ENCODE measurements at regions not wholly inside any gene's neighbourhood (a gene's known extent, or its start where the extent isn't known, plus 50 kb on each side); places are given as distances from the start of the nearest gene placed in this dataset.

DNA sequence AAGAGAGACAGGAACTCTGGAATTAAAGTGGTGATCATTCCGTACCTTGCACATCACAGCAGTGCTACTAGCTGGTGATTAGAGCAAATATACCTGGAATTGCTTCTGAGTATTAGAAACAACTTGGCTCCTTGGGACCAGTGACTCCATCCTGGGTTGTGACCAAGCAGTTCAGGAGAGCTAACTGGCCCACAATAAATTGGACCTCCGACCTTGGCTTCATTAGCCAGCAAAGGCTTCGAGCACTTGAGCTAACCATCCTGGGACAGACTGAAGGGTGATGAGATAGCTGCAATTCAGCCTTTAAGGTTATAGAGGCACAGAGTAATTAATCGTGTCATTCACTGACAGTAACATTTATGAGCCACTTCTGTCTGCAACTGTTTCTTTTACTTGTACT, 287.8 kb downstream of the INHBA start:
- TF ChIP-seq EP300 (IDR thresholded peaks at IDR 0.05): no peak
- no peak for TF ChIP-seq POLR2AphosphoS5 (IDR thresholded peaks at IDR 0.05)
- no peak for TF ChIP-seq POLR2A (IDR thresholded peaks at IDR 0.05)
- TF ChIP-seq, protein P1, sequence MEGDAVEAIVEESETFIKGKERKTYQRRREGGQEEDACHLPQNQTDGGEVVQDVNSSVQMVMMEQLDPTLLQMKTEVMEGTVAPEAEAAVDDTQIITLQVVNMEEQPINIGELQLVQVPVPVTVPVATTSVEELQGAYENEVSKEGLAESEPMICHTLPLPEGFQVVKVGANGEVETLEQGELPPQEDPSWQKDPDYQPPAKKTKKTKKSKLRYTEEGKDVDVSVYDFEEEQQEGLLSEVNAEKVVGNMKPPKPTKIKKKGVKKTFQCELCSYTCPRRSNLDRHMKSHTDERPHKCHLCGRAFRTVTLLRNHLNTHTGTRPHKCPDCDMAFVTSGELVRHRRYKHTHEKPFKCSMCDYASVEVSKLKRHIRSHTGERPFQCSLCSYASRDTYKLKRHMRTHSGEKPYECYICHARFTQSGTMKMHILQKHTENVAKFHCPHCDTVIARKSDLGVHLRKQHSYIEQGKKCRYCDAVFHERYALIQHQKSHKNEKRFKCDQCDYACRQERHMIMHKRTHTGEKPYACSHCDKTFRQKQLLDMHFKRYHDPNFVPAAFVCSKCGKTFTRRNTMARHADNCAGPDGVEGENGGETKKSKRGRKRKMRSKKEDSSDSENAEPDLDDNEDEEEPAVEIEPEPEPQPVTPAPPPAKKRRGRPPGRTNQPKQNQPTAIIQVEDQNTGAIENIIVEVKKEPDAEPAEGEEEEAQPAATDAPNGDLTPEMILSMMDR (IDR thresholded peaks at IDR 0.05): no peak
- peaks cover 0 to 7% (median 3%) of the 10 kb centered on the region in 4 donors for H3K9me3 ChIP-seq
- H3K27ac ChIP-seq: no peak overlapping the region
- H3K27me3 ChIP-seq: no peaks in the 10 kb centered on the region
- intact Hi-C loops (cut with DNase I; ENCODE audit: low total_unique reads): no loop called here
- DNase-seq: no peak
- no peaks in the 10 kb centered on the region for H3K36me3 ChIP-seq
- H3K4me3 ChIP-seq: no peak overlapping the region
- WGBS, 5 donors: 73 to 86% (median 82%) methylated on average over 4 of the region's 4 CpGs
- H3K4me1 ChIP-seq: no peaks in the 10 kb centered on the region

DNA sequence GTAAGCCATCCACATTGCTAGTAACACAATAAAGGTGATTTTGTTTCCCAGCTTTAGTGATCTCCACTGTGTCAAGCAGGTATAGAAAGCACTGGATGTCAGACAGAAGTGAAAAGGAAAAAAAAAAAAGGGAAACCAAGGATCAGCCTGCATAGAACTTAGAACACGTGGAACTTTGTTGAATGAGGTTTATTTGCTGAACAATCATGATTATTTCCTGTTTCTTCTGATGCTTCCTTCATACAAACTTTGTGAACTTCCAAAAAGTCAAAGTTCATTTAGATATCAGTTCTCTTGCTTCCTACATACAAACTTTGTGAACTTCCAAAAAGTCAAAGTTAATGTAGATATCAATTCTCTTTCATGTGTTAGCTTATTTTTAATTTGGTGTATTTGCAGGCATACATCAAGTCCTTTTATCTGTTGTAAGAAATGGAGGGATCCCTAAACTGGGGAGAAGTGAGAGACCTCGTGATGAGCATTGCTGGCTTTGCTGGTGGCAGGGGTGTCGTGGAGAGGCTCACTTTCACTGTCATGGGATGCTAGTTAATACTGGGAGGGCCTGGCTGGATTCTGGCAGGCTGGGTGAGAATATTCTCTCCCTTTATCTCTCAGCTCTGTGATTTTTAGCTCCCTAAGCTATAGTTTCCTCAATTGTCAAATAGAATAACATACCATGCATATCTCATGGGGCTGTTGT, 298.4 kb downstream of the INHBA start:
- intact Hi-C loops (cut with DNase I; ENCODE audit: low total_unique reads): no loop called here
- Histone ChIP-seq H3K27me3 (no peaks in the 10 kb centered on the region), H3K4me1 (no peaks in the 10 kb centered on the region), H3K36me3 (no peaks in the 10 kb centered on the region), H3K9me3 (no peaks in the 10 kb centered on the region), H3K4me3 (no peak overlapping the region), H3K27ac (no peak overlapping the region)
- DNase-seq: no peak
- TF ChIP-seq, protein P1 (IDR thresholded peaks at IDR 0.05): no peak
- TF ChIP-seq POLR2AphosphoS5 (IDR thresholded peaks at IDR 0.05) (no peak), EP300 (IDR thresholded peaks at IDR 0.05) (no peak), POLR2A (IDR thresholded peaks at IDR 0.05) (no peak)
- 34 to 51% (median 44%) methylated on average over 3 of the region's 3 CpGs for WGBS, 5 donors

DNA sequence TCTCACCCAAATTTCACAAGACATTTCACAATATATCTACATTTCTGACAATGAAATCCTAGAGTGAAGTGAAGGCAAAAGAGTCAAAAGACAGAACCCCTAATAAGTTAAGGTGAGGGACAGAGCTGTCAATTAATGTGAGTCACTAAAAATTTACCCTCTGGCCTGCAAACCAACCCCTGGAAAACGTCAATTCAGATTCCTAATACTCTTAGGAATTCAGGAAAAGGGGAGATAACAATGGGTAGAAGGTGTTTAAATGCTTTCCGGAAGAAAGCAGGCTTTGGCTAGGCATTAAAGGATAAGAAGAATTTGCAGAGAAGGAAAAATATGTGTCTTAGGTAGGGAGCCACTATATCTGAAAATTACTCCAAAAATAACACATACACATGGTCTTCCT, 299.6 kb downstream of the INHBA start:
- no peaks in the 10 kb centered on the region for H3K9me3 ChIP-seq
- intact Hi-C loops (cut with DNase I; ENCODE audit: low total_unique reads): no loop called here
- no peaks in the 10 kb centered on the region for H3K27me3 ChIP-seq
- H3K4me1 ChIP-seq: no peaks in the 10 kb centered on the region
- TF ChIP-seq POLR2A (IDR thresholded peaks at IDR 0.05): no peak
- no peak for TF ChIP-seq EP300 (IDR thresholded peaks at IDR 0.05)
- TF ChIP-seq POLR2AphosphoS5 (IDR thresholded peaks at IDR 0.05): no peak
- TF ChIP-seq, protein P1 (IDR thresholded peaks at IDR 0.05): no peak
- 38 to 51% (median 44%) methylated on average over 2 of the region's 2 CpGs for WGBS, 5 donors
- H3K4me3 ChIP-seq: no peak overlapping the region
- H3K36me3 ChIP-seq: no peaks in the 10 kb centered on the region
- no peak for DNase-seq
- H3K27ac ChIP-seq: no peak overlapping the region

DNA sequence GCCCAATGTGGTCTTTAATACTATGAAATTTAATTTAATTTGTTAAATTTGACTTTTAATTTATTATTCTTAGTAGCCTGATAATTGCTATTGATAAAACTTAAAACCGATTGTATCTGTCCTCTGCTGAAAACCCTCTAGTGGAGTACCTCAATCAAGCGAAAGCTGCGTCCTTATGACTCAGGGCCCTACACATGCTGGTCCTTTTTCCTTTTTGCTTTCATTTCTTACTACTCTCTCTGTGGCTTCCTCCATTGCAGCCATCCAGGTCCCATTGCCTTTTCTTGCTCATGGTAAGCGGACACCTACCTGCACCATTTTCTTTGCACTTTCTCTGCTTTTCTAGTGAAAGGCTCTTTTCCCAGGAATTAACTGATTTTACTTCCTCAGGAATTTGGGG, 301.1 kb downstream of the INHBA start:
- TF ChIP-seq, protein P1 (IDR thresholded peaks at IDR 0.05): no peak
- TF ChIP-seq EP300 (IDR thresholded peaks at IDR 0.05) (no peak), POLR2AphosphoS5 (IDR thresholded peaks at IDR 0.05) (no peak), POLR2A (IDR thresholded peaks at IDR 0.05) (no peak)
- WGBS, 5 donors: 43 to 91% (median 78%) methylated on average over 4 of the region's 4 CpGs
- intact Hi-C loops (cut with DNase I; ENCODE audit: low total_unique reads): no loop called here
- Histone ChIP-seq H3K27ac (no peak overlapping the region), H3K4me1 (no peaks in the 10 kb centered on the region), H3K36me3 (no peaks in the 10 kb centered on the region), H3K9me3 (no peaks in the 10 kb centered on the region), H3K27me3 (no peaks in the 10 kb centered on the region), H3K4me3 (no peak overlapping the region)
- DNase-seq: no peak

Data from stomach (tissue), 8 donors.